NOMO-1 treated with dmso at 0.1 percent for 144 hours (cell line): ENCODE measurements at regions not wholly inside any gene's neighbourhood (a gene's known extent, or its start where the extent isn't known, plus 50 kb on each side); places are given as distances from the start of the nearest gene placed in this dataset.

Experiments used
- DNase-seq: peaks from one replicate; lab custom pipeline; 2025; ENCODE audit not compliant: unreplicated experiment; lab: John Stamatoyannopoulos, UW

- DNase-seq: no peak
Observed at GRCh38 chr16:7185689-7186088, 147.0 kb upstream of the RBFOX1 start.

GRCh38 chr16:7185165-7185564 lies 147.5 kb upstream of the RBFOX1 start:
- DNase-seq: no peak

- no peak for DNase-seq
Observed at GRCh38 chr16:7183768-7184167, 148.9 kb upstream of the RBFOX1 start.

- DNase-seq: no peak
Observed at GRCh38 chr16:7182510-7183109, 150.0 kb upstream of the RBFOX1 start.

- DNase-seq: no peak
Observed at GRCh38 chr16:7177875-7178274, 154.8 kb upstream of the RBFOX1 start.

GRCh38 chr16:7171151-7171550 lies 161.5 kb upstream of the RBFOX1 start:
- DNase-seq: no peak

- no peak for DNase-seq
Observed at GRCh38 chr16:7167626-7168025, 165.0 kb upstream of the RBFOX1 start.

GRCh38 chr16:7161891-7162290 lies 170.8 kb upstream of the RBFOX1 start:
- no peak for DNase-seq

GRCh38 chr16:7160093-7160492 lies 172.6 kb upstream of the RBFOX1 start:
- no peak for DNase-seq

GRCh38 chr16:7158481-7158880 lies 174.2 kb upstream of the RBFOX1 start:
- DNase-seq: no peak

- DNase-seq: no peak
Observed at GRCh38 chr16:7150230-7150629, 182.4 kb upstream of the RBFOX1 start.

- no peak for DNase-seq
Observed at GRCh38 chr16:7148606-7149005, 184.0 kb upstream of the RBFOX1 start.

- no peak for DNase-seq
Observed at GRCh38 chr16:7140899-7141298, 191.7 kb upstream of the RBFOX1 start.

GRCh38 chr16:7137560-7138330 lies 194.9 kb upstream of the RBFOX1 start:
- DNase-seq: no peak

GRCh38 chr16:7132465-7132864 lies 200.2 kb upstream of the RBFOX1 start:
- no peak for DNase-seq

- no peak for DNase-seq
Observed at GRCh38 chr16:7124701-7125100, 207.9 kb upstream of the RBFOX1 start.

GRCh38 chr16:7124242-7124641 lies 208.4 kb upstream of the RBFOX1 start:
- no peak for DNase-seq

GRCh38 chr16:7116734-7117133 lies 215.9 kb upstream of the RBFOX1 start:
- DNase-seq: no peak

GRCh38 chr16:7115898-7116297 lies 216.7 kb upstream of the RBFOX1 start:
- DNase-seq: no peak

GRCh38 chr16:7113949-7114348 lies 218.7 kb upstream of the RBFOX1 start:
- DNase-seq: no peak

GRCh38 chr16:7113395-7113794 lies 219.2 kb upstream of the RBFOX1 start:
- DNase-seq: no peak

- no peak for DNase-seq
Observed at GRCh38 chr16:7111265-7111664, 221.4 kb upstream of the RBFOX1 start.

GRCh38 chr16:7107436-7107835 lies 225.2 kb upstream of the RBFOX1 start:
- no peak for DNase-seq
